GM06990 (cell line): ENCODE measurements at regions not wholly inside any gene's neighbourhood (a gene's known extent, or its start where the extent isn't known, plus 50 kb on each side); places are given as distances from the start of the nearest gene placed in this dataset.

Experiments used
- DNase-seq: peaks from one replicate; pipeline ENCODE4 v3.0.0-alpha.2; 2011; ENCODE audit not compliant: insufficient read length; ENCODE audit errors: extremely low read depth
- H3K27me3 ChIP-seq: replicated peaks from 2 replicates; pipeline ENCODE4 v1.6.0; 2011; ENCODE audit warnings: low read length; ENCODE audit not compliant: control insufficient read depth, insufficient read depth
- H3K36me3 ChIP-seq: 2 replicates; pipeline ENCODE4 v1.5.1; 2011; ENCODE audit warnings: low read length; ENCODE audit not compliant: control insufficient read depth, insufficient read depth
- H3K4me3 ChIP-seq: replicated peaks from 2 replicates; pipeline ENCODE4 v1.5.1; 2011; ENCODE audit warnings: low read depth, mild to moderate bottlenecking, control low read depth, low read length
- CTCF ChIP-seq: IDR thresholded peaks from 2 replicates; pipeline ENCODE4 v1.5.1; 2011; ENCODE audit warnings: low read length, control low read depth, mild to moderate bottlenecking, inconsistent platforms; ENCODE audit not compliant: insufficient read depth, poor library complexity, severe bottlenecking

GRCh38 chr4:162352580-162353107, 188.8 kb upstream of the FSTL5 start:
- Histone ChIP-seq H3K36me3 (no peaks in the 10 kb centered on the region), H3K4me3 (no peak overlapping the region), H3K27me3 (no peaks in the 10 kb centered on the region)
- no peak for DNase-seq
- TF ChIP-seq CTCF, result no peak

GRCh38 chr4:162350331-162350730, 186.5 kb upstream of the FSTL5 start:
- no peak for DNase-seq
- Histone ChIP-seq H3K4me3 (no peak overlapping the region), H3K27me3 (no peaks in the 10 kb centered on the region), H3K36me3 (no peaks in the 10 kb centered on the region)
- TF ChIP-seq CTCF, result no peak

GRCh38 chr4:162349395-162349794, 185.6 kb upstream of the FSTL5 start:
- Histone ChIP-seq H3K4me3 (no peak overlapping the region), H3K36me3 (no peaks in the 10 kb centered on the region), H3K27me3 (no peaks in the 10 kb centered on the region)
- no peak for DNase-seq
- no peak for TF ChIP-seq CTCF

GRCh38 chr4:162347842-162348213, 184.0 kb upstream of the FSTL5 start:
- Histone ChIP-seq H3K4me3 (no peak overlapping the region), H3K27me3 (no peaks in the 10 kb centered on the region), H3K36me3 (no peaks in the 10 kb centered on the region)
- no peak for DNase-seq
- TF ChIP-seq CTCF, result no peak

- no peaks in the 10 kb centered on the region for H3K27me3 ChIP-seq
- no peaks in the 10 kb centered on the region for H3K36me3 ChIP-seq
- TF ChIP-seq CTCF, result no peak
- no peak for DNase-seq
- H3K4me3 ChIP-seq, result no peak overlapping the region
These were observed 183.5 kb upstream of the FSTL5 start for GRCh38 chr4:162347156-162347841.
